ENCODE measurements at regions not wholly inside any gene's neighbourhood (a gene's known extent, or its start where the extent isn't known, plus 50 kb on each side); places are given as distances from the start of the nearest gene placed in this dataset.
"Not testable (repeated sequence)": the region's sequence is repeated elsewhere in the genome, so short reads cannot be mapped to it uniquely, and the experiment has no call there.

DNA sequence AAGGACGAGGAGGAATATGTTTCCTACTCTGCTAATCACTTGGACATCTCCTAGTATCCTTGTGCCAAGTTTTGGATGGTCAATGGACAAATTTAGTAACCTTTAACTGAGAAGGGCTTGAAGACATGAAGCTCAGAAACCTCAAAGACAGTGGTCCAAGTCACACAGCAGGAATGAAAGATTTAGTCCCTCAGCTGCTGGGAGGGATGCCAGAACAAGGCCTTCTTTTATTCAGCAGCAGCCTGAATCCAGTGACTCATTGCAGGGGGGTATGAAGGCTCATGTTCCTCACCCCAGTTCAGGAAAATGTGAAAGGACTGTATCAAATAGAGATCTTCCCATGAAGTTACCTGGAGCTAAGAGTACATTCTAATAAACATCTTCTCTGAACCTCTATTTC, 214.9 kb upstream of the UGT8 start:
- DNase-seq = no peak

- no peak for DNase-seq
Observed at GRCh38 chr4:114384629-114385028, 214.0 kb upstream of the UGT8 start.

- no peak for DNase-seq
Observed at GRCh38 chr4:114385195-114385985, 213.2 kb upstream of the UGT8 start.

DNA sequence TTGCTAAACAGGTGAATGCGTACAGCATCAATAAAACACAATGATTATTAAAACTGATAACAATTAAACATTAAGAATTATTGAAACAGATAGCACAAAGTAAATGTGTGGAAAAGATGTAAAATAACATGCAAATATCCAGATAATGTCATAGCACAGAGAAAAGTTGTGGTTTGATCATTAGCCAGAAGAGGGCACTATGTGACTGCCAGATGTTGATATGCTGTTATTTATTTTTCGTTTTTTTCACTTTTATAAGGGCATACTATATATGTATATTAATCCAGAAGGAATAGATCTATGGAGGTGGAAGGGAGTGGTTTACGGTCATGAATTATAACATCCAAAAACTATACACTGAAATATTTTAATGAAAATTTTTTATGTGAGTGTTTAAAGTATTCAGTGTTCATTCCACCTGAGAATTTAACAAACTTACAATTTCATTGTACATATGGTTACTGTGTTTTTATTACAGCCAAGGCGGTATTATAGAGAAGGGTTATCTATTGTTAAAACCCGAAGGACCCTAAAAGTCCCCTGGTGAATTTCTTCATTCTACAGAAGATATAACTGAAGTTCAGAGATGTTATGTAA, 211.9 kb upstream of the UGT8 start:
- no peak for DNase-seq

- DNase-seq = no peak
Observed at GRCh38 chr4:114389070-114389685, 209.4 kb upstream of the UGT8 start.

GRCh38 chr4:114393295-114394038, 205.1 kb upstream of the UGT8 start:
- DNase-seq = no peak

- DNase-seq = no peak
Observed at GRCh38 chr4:114396808-114397207, 201.8 kb upstream of the UGT8 start.

- no peak for DNase-seq
Observed at GRCh38 chr4:114398410-114398809, 200.2 kb upstream of the UGT8 start.

DNA sequence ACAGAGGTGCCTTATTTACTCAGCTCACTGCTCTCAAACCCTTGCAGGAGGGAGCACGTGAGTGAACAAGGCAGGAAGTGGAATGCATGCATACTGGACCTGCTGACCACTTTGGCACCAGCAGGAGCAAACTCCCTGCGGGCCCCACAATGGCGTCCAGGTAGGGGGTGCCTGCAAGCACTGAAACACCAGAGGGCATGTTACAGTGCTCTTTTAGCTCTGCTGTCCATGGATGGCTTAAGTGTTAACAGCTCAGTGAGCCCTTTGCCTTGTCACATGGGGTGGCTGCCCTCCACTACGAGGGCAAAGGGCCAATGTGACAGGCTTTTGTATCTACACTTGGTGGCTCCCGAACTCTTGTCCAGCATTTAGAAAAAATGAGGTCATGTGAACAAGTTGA, 199.5 kb upstream of the UGT8 start:
- no peak for DNase-seq

- DNase-seq = no peak
Observed at GRCh38 chr4:114400531-114400930, 198.1 kb upstream of the UGT8 start.

GRCh38 chr4:114401483-114401882, 197.1 kb upstream of the UGT8 start:
- no peak for DNase-seq

DNA sequence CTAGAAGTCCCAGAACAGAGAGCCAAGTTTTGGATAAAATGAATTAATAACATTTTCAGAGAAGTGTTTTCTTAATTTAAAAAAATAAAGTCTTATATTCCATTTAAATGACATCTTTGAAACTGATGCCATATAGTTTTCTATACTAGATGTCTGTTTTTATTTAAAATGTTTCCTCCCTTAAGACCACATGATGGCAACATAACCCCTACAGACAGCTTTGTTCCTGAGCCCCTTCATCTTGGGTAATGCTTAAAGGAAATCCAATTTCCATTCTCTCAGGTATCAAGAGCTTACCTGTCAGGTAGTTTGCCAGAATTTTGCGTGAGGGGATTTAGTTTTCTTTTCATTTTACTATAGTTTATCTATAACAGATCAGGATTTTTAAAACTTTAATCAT, 181.4 kb upstream of the UGT8 start:
- DNase-seq = no peak

GRCh38 chr4:114420069-114420468, 178.5 kb upstream of the UGT8 start:
- DNase-seq = no peak

DNA sequence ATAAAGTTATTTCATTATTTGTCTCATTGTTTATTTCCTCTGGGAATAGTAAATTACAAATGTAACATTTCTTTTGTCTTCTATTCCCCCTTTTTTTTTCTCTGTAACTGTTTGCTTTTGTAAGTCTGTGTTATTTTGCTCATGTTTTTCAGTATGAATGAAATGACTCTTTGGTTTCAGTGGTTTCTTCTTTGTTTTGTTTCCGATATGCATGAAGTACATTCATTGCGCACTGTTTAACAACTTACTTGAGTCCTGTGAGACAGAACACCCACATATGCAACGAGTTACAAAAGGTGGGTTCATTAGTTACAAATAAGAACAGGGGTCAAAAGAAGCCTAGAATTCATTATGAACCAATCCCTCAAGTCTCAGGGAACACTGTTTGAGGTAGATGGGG, 175.0 kb upstream of the UGT8 start:
- no peak for DNase-seq

DNA sequence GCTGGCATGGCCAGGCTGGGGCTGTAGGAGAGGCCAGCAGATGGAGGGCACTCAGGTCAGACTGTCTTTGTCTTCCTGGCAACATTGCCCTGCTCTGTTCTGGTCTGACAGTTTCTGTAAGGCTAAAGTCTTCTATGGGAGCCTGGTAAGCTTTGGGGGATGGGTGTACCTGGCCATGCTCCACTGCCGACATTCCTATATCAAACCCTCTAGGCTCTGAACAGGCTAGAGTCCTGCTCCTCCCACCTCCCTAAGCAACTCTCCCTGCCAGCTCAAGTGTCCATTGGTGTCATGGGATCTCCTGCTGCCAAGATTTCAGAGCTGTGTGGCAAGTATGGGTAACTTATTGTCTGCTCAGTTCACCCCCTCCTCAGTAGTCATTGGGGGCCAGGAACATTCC, 163.5 kb upstream of the UGT8 start:
- DNase-seq = no peak

- no peak for DNase-seq
Observed at GRCh38 chr4:114442856-114443255, 155.8 kb upstream of the UGT8 start.

DNA sequence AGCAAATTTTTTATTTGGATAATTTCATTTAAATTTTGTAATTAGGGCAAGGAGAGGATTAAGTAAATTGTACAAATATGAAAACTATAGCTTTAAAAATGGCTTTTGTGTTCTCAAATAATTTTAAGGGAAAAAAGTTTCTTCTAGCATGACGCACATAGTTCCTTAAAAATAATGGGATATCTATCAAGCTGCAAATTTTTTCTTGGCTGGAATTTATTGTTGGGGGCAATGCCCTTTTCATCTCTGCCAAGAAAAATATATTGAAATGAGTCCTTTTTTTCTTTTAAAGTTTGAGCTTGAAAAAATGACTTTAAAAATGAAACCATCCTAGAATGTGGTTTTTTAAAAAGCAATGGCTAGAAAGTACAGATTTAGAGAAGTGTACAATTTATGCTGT, 154.4 kb upstream of the UGT8 start:
- no peak for DNase-seq

- not testable (repeated sequence) for DNase-seq
Observed at GRCh38 chr4:114447963-114448516, 150.6 kb upstream of the UGT8 start.

DNA sequence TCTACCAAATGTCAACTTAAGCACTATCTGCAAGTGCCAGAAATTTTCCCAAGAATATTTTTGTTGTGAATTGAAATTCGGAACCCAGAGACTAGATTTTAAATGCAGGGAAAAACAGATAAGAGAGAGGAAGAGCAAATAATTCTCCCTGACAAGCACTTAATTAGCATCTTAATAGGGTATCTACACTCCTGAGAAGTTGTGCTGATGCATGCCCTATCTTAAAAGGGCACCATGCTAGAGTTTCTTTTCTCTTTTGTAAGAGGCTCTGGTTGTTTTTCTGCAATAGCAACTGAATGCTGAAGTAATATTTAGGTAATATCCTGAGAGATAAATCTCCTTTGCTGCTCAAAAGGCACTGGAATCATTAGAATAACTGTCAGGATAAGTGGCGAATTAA, 139.9 kb upstream of the UGT8 start:
- DNase-seq = no peak

DNA sequence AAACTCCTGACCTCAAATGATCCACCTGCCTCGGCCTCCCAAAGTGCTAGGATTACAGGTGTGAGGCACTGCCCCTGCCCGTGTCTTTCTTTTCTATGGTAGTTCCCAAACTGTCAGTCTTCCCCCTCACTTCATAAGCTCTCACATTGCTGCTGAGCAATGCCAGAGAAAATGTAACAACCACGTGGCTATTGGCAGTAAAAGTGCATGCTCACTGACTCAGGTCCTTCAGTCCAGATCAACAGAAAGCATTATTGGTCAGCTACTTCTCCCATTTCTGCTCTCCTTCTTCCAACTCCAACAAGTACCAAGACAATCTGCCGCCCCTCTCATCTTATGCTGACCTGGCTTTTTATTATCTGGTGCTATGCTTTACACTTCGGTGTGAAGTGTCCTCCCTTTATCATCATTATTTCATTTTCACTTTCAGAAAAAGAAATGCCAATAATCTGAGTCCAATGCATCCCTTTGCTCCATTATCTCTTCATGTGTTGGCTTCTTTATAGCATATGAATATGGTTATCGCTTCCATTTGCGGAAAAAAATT, 133.8 kb upstream of the UGT8 start:
- DNase-seq = no peak

GRCh38 chr4:114465766-114466165, 132.8 kb upstream of the UGT8 start:
- DNase-seq = no peak

GRCh38 chr4:114466299-114466698, 132.3 kb upstream of the UGT8 start:
- no peak for DNase-seq

All from activated CD4-positive, alpha-beta T cell treated with anti-CD3 and anti-CD28 coated beads, Interleukin-2, amount 50 U/mL, for 4 hours (primary cell).